ENCODE measurements at regions not wholly inside any gene's neighbourhood (a gene's known extent, or its start where the extent isn't known, plus 50 kb on each side); places are given as distances from the start of the nearest gene placed in this dataset.

DNA sequence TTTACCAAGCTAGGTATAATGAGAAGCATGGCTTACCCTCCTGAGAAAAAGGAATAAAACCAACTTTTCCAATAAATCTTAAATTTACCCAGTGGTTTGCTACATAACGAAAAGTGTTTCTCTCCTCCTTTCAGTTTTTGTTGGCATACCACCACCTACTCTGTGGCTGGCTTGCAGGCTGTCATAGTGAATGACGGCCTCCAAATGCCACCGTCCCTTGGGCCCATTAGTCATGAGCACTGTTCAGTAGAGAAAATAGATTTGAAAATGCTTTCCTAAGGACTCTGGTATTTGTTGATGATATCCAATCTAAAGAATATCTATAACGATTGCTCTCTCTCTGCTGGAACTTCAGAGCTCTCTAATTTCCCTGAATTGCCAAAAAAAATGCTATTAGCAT, 488.3 kb downstream of the MAGEE1 start:
- H3K56ac ChIP-seq (ENCODE audit: extremely low read depth, insufficient read depth, low read length): no peak overlapping the region
- H3K79me1 ChIP-seq (ENCODE audit: low read depth in 1 of 2, low read length in 2 of 2): no peaks in the 10 kb centered on the region
- no peak overlapping the region for H4K91ac ChIP-seq (ENCODE audit: insufficient read depth, low read depth, low read length)
- H3K23ac ChIP-seq (ENCODE audit: low read depth, low read length): no peak overlapping the region
- no peak overlapping the region for H3K27ac ChIP-seq (ENCODE audit: insufficient read depth, low read length)
- H2BK15ac ChIP-seq (ENCODE audit: low read depth, low read length): no peak overlapping the region
- intact Hi-C loops (cut with micrococcal nuclease) (no loop called here), dilution Hi-C loops (cut with HindIII; ENCODE audit: low sequenced_read_pairs, unreplicated experiment) (no loop called here), in situ Hi-C loops (cut with MboI; ENCODE audit: low sequenced_read_pairs) (no loop called here)
- H3K9me1 ChIP-seq (ENCODE audit: insufficient read depth, low read length): no peaks in the 10 kb centered on the region
- no peaks in the 10 kb centered on the region for H3K4me1 ChIP-seq (ENCODE audit: control insufficient read depth, insufficient read depth, low read length)
- no peaks in the 10 kb centered on the region for H4K20me1 ChIP-seq (ENCODE audit: insufficient read depth, low read length)
- no peak overlapping the region for H3K9ac ChIP-seq (ENCODE audit: low read depth, low read length)
- H3K4me2 ChIP-seq (ENCODE audit: low read depth, low read length): no peak overlapping the region
- no peak overlapping the region for H2BK5ac ChIP-seq (ENCODE audit: low read depth, low read length, poor library complexity, severe bottlenecking)
- H4K5ac ChIP-seq (ENCODE audit: low read depth, low read length): no peak overlapping the region
- no peak overlapping the region for H3K4ac ChIP-seq (ENCODE audit: low read depth, low read length)
- no peak overlapping the region for H2AFZ ChIP-seq (replicated peaks; ENCODE audit: low read length, poor library complexity)
- DNase-seq (no peak), ATAC-seq (ENCODE audit: low read depth) (no peak)
- BruUV-seq (replicated peaks): no TSS peak
- TF ChIP-seq CEBPB (IDR thresholded peaks at IDR 0.05; ENCODE audit: low read depth, low read length) (no peak), RCOR1 (IDR thresholded peaks at IDR 0.05; ENCODE audit: insufficient replicate concordance, low read length) (no peak), MXI1 (IDR thresholded peaks at IDR 0.05; ENCODE audit: borderline replicate concordance, low read depth, low read length) (no peak), ELK1 (IDR thresholded peaks at IDR 0.05; ENCODE audit: borderline replicate concordance, low read depth, low read length) (no peak), CHD1 (IDR thresholded peaks at IDR 0.05; ENCODE audit: low read depth, low read length) (no peak), USF2 (IDR thresholded peaks at IDR 0.05; ENCODE audit: low read depth, low read length) (no peak), POLR2A (IDR thresholded peaks at IDR 0.05; ENCODE audit: low read depth, low read length) (no peak), NFE2L2 (IDR thresholded peaks at IDR 0.05; ENCODE audit: low read depth, low read length) (no peak), BHLHE40 (IDR thresholded peaks at IDR 0.05; ENCODE audit: low read depth, low read length) (no peak), RFX5 (IDR thresholded peaks at IDR 0.05; ENCODE audit: low read depth, low read length) (no peak), FOS (IDR thresholded peaks at IDR 0.05; ENCODE audit: low read depth, low read length) (no peak), MAFK (IDR thresholded peaks at IDR 0.05; ENCODE audit: low read depth, low read length) (no peak), MAZ (IDR thresholded peaks at IDR 0.05; ENCODE audit: borderline replicate concordance, low read depth, low read length) (no peak), RAD21 (IDR thresholded peaks at IDR 0.05; ENCODE audit: low read length) (no peak), SMC3 (IDR thresholded peaks at IDR 0.05; ENCODE audit: low read depth, low read length) (no peak)
- TF ChIP-seq, protein P1, sequence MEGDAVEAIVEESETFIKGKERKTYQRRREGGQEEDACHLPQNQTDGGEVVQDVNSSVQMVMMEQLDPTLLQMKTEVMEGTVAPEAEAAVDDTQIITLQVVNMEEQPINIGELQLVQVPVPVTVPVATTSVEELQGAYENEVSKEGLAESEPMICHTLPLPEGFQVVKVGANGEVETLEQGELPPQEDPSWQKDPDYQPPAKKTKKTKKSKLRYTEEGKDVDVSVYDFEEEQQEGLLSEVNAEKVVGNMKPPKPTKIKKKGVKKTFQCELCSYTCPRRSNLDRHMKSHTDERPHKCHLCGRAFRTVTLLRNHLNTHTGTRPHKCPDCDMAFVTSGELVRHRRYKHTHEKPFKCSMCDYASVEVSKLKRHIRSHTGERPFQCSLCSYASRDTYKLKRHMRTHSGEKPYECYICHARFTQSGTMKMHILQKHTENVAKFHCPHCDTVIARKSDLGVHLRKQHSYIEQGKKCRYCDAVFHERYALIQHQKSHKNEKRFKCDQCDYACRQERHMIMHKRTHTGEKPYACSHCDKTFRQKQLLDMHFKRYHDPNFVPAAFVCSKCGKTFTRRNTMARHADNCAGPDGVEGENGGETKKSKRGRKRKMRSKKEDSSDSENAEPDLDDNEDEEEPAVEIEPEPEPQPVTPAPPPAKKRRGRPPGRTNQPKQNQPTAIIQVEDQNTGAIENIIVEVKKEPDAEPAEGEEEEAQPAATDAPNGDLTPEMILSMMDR (conservative IDR thresholded peaks at IDR 0.05; ENCODE audit: low read depth, low read length): no peak
- no peak overlapping the region for H2BK120ac ChIP-seq (ENCODE audit: low read depth, low read length)
- no peak overlapping the region for H3K14ac ChIP-seq (replicated peaks; ENCODE audit: low read depth, low read length)
- ChIA-PET POLR2A (ENCODE audit: unreplicated experiment) (no interaction called here), CTCF (no interaction called here)
- H3K27me3 ChIP-seq (ENCODE audit: control insufficient read depth, insufficient read depth, low read length): no peaks in the 10 kb centered on the region
- no peak overlapping the region for H4K8ac ChIP-seq (ENCODE audit: low read depth in 2 of 2, low read length in 2 of 2)
- no CpG with 5 or more reads among the region's 4 CpGs for WGBS, 2 experiments (ENCODE audit: extremely low coverage in 2 of 2, insufficient read length in 1 of 2)
- no peak overlapping the region for H3K4me3 ChIP-seq (ENCODE audit: insufficient read depth, low read depth, low read length)
- H2BK20ac ChIP-seq (ENCODE audit: low read depth, low read length): no peak overlapping the region
- H3K36me3 ChIP-seq (ENCODE audit: control insufficient read depth, insufficient read depth, low read length): no peaks in the 10 kb centered on the region
- H2AK9ac ChIP-seq (replicated peaks; ENCODE audit: low read depth, low read length, poor library complexity): no peak overlapping the region
- no peak overlapping the region for H2AK5ac ChIP-seq (ENCODE audit: low read depth, low read length)
- no peaks in the 10 kb centered on the region for H3K9me3 ChIP-seq (ENCODE audit: control insufficient read depth, insufficient read depth, low read length)
- H3K18ac ChIP-seq (ENCODE audit: low read depth, low read length): no peak overlapping the region

Measured in IMR-90 (cell line).